Motor neuron (in vitro differentiated cells): ENCODE measurements at regions not wholly inside any gene's neighbourhood (a gene's known extent, or its start where the extent isn't known, plus 50 kb on each side); places are given as distances from the start of the nearest gene placed in this dataset.

Experiments
- ATAC-seq, 8 experiments: fragments of 200-7000 bp; cut with Tn5 transposase; replicated peaks in 6 of 8; 2 replicates each; pipeline ENCODE4 v1.8.0; 2021; ENCODE audit warnings: mild to moderate bottlenecking in 8 of 8, moderate library complexity in 8 of 8
- H3K27ac ChIP-seq, 2 donors: fragments of 250-450 bp; sonication (Bioruptor Pico); 2 replicates each; pipeline ENCODE4 v1.9.0; 2021; ENCODE audit warnings: antibody characterized with exemption in 2 of 2, mild to moderate bottlenecking in 2 of 2, moderate library complexity in 1 of 2
- H3K4me1 ChIP-seq, 2 donors: fragments of 250-450 bp; sonication (Bioruptor Pico); replicated peaks in 1 of 2; 2 replicates each; pipeline ENCODE4 v1.6.1; 2021; ENCODE audit warnings: antibody characterized with exemption in 2 of 2, mild to moderate bottlenecking in 2 of 2, moderate library complexity in 1 of 2
- H3K4me3 ChIP-seq, 5 donors: fragments of 250-450 bp; sonication (Bioruptor Pico); 2 replicates each; pipeline ENCODE4 v1.9.0; 2021; ENCODE audit warnings: antibody characterized with exemption in 5 of 5, mild to moderate bottlenecking in 5 of 5, moderate library complexity in 4 of 5
- WGBS, 10 experiments: fragments of 450-650 bp; shearing (Covaris generic); methylation state at CpG; one replicate each; pipeline ENCODE4 v1.0.0; 2022; 5-methylcytosine and 5-hydroxymethylcytosine counted together
- in situ Hi-C, 9 experiments: fragments of 400-800 bp; cut with MboI; loops; one replicate each; pipeline ENCODE4 v1.15.0; 2021; ENCODE audit warnings: low sequenced_read_pairs in 9 of 9, low pct_unique_long_range_greater_than_20kb in 2 of 9; ENCODE audit not compliant: unreplicated experiment in 9 of 9

- no peak overlapping the region for H3K27ac ChIP-seq
- in situ Hi-C loops = loop anchor here in 1 of 9 experiments (25.0 kb wide), 1 partner anchor 180 kb away; no protein-coding TSS in a partner anchor
- H3K4me1 ChIP-seq = no peaks in the 10 kb centered on the region
- no peak overlapping the region for H3K4me3 ChIP-seq
- 65 to 94% (median 85%) methylated on average over 1 to 2 of the region's 2 CpGs for WGBS, 10 experiments
- no peak for ATAC-seq
Observed at GRCh38 chr12:43107026-43107775, 444.8 kb downstream of the ADAMTS20 start.

GRCh38 chr12:43106355-43106754 lies 445.6 kb downstream of the ADAMTS20 start:
- Histone ChIP-seq H3K4me3 (no peak overlapping the region), H3K4me1 (no peaks in the 10 kb centered on the region), H3K27ac (no peak overlapping the region)
- WGBS, 10 experiments = 33 to 91% (median 57%) methylated on average over 2 to 3 of the region's 3 CpGs; no CpG with 5 or more reads in 1 of the 10 experiments
- no peak for ATAC-seq
- in situ Hi-C loops = loop anchor here in 1 of 9 experiments (25.0 kb wide), 1 partner anchor 181 kb away; no protein-coding TSS in a partner anchor

DNA sequence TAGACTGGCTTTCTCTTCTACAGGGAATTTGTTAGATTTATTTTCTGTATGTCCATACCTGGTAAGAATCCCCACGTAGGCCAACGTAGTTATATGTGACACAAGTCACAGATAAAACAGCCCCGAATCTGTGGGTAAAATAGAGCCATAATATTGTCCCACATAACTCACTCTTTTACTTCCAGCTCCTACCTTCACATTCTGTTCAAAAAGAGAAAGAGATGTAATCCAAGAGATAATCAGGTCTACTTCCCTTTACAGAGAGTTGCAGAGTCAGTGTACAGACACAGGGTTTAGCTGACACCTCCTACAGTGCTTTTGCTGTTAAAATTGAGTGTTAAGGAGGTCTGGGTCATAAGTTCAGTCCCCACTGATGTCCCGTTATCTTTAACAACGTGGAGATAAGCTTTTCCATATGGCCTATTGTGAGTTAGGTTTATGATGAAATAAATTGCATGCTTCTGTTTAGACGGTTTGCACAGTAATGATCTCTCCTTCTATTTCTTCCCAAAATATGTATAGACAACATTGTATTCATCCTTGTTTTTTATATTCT lies 446.5 kb downstream of the ADAMTS20 start:
- H3K4me3 ChIP-seq = no peak overlapping the region
- WGBS, 10 experiments = 42 to 100% (median 65%) methylated on average over 1 to 6 of the region's 6 CpGs
- no peak overlapping the region for H3K27ac ChIP-seq
- H3K4me1 ChIP-seq = no peaks in the 10 kb centered on the region
- ATAC-seq = no peak
- in situ Hi-C loops = loop anchor here in 1 of 9 experiments (25.0 kb wide), 1 partner anchor 182 kb away; no protein-coding TSS in a partner anchor

DNA sequence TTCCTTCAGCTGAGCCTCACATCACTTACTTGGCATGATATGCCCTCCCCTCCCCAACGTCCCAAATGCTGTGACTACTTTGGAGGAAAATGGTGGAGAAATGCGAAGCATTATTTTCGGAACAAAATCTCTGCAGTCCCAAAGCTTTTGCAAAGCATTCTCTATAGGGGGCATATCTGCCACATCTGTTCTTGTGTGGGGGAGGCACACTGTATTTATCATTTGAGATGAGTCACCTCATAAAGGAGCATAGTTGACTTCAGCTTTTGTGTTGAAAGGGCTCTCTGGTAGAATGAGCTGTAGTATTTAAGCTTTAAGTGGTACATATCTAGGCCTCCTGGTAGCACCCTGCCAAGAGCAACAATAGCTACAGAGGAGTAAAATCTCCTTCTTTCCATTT lies 447.5 kb downstream of the ADAMTS20 start:
- Histone ChIP-seq H3K4me3 (no peak overlapping the region), H3K27ac (no peak overlapping the region), H3K4me1 (no peaks in the 10 kb centered on the region)
- ATAC-seq = no peak
- in situ Hi-C loops = loop anchor here in 1 of 9 experiments (25.0 kb wide), 1 partner anchor 183 kb away; no protein-coding TSS in a partner anchor
- 90 to 100% (median 97%) methylated on average over 2 to 3 of the region's 3 CpGs; no CpG with 5 or more reads in 5 of the 10 experiments for WGBS, 10 experiments

- Histone ChIP-seq H3K27ac (no peak overlapping the region), H3K4me3 (no peak overlapping the region), H3K4me1 (peaks cover 0 to 2% of the 10 kb centered on the region in 2 donors)
- in situ Hi-C loops = loop anchor here in 1 of 9 experiments (25.0 kb wide), 1 partner anchor 183 kb away; no protein-coding TSS in a partner anchor
- WGBS, 10 experiments = 50 to 100% (median 100%) methylated on average over 1 of the region's 1 CpG; no CpG with 5 or more reads in 2 of the 10 experiments
- ATAC-seq = no peak
Observed at GRCh38 chr12:43103866-43104265, 448.1 kb downstream of the ADAMTS20 start.

DNA sequence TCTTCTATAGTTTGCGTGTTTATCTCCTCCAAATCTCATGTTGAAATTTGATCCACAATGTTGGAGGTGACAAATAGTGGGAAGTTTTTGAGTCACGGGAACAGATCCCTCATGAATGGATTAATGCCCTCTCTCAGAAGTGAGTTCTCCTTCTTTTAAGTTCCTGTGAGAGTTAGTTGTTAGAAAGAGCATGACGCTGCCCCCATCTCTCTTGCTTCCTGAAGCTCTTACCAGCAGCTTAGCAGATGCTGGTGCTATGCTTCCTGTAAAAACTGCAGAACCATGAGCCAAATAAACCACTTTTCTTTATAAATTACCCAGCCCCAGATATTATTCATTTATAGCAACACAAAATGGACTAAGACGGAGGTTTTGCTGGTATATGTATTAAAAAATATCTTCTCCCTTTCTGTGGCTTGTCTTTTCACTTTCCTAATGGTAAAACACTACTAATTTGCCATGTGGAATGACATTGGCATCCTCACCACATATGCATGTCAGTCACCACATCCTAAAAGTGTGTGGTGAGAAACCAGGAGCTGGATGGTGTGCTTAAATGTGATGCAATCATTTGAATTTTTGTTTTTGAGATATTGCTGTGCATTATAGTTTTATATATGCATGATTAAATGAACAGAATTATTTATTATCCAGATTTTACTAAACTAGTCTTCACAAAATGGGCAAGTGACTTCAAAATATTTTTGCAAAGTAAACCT lies 449.3 kb downstream of the ADAMTS20 start:
- 73 to 100% (median 89%) methylated on average over 1 to 4 of the region's 4 CpGs for WGBS, 10 experiments
- no peak for ATAC-seq

DNA sequence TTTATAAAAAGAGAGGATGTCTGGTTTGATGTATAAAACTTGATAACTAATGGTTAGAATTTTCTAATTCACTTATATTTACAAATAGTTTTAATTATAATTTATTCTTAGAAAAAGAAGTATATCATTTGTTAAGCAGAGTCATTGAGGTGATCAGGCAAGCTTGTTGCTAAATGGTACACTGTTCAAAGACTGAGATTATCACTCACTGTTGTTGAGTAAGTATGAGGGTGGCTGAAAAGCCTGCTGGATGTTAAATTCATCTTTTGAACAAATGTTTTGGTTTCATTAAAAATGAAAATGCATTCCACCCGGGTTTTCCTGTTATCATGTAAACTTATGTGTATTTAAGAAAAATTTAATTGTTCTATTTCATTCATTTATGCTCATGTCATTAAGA lies 451.8 kb downstream of the ADAMTS20 start:
- Histone ChIP-seq H3K4me3 (no peak overlapping the region), H3K4me1 (peaks cover 0 to 13% of the 10 kb centered on the region in 2 donors), H3K27ac (no peak overlapping the region)
- WGBS, 10 experiments = 27 to 100% (median 60%) methylated on average over 1 of the region's 1 CpG; no CpG with 5 or more reads in 2 of the 10 experiments
- in situ Hi-C loops = loop anchor here in 1 of 9 experiments (25.0 kb wide), 1 partner anchor 187 kb away; no protein-coding TSS in a partner anchor
- no peak for ATAC-seq

More for the DNA sequence above, 449.3 kb downstream of the ADAMTS20 start:
- Histone ChIP-seq H3K4me1 (peaks cover 0 to 8% of the 10 kb centered on the region in 2 donors), H3K27ac (no peak overlapping the region), H3K4me3 (no peak overlapping the region)
- in situ Hi-C loops = loop anchor here in 1 of 9 experiments (25.0 kb wide), 1 partner anchor 185 kb away; no protein-coding TSS in a partner anchor

- in situ Hi-C loops = loop anchor here in 1 of 9 experiments (25.0 kb wide), 2 partner anchors 188 to 512 kb away; partner anchors contain the start of gene PRICKLE1
- WGBS, 10 experiments = 17 to 100% (median 89%) methylated on average over 1 to 3 of the region's 3 CpGs; no CpG with 5 or more reads in 2 of the 10 experiments
Observed at GRCh38 chr12:43099691-43100163, 452.3 kb downstream of the ADAMTS20 start.

GRCh38 chr12:43098766-43099550 lies 453.0 kb downstream of the ADAMTS20 start:
- in situ Hi-C loops = loop anchor here in 1 of 9 experiments (25.0 kb wide), 1 partner anchor 512 kb away; the partner anchor contains the start of gene PRICKLE1
- peaks cover 0 to 13% of the 10 kb centered on the region in 2 donors for H3K4me1 ChIP-seq
- 65 to 98% (median 85%) methylated on average over 3 to 7 of the region's 7 CpGs for WGBS, 10 experiments
- no peak for ATAC-seq
- H3K27ac ChIP-seq = no peak overlapping the region
- H3K4me3 ChIP-seq = no peak overlapping the region

More at GRCh38 chr12:43099691-43100163, 452.3 kb downstream of the ADAMTS20 start:
- no peak overlapping the region for H3K27ac ChIP-seq
- H3K4me1 ChIP-seq = peaks cover 0 to 13% of the 10 kb centered on the region in 2 donors
- ATAC-seq = peak in 2 of 8 experiments; percentile 6 to 32
- no peak overlapping the region for H3K4me3 ChIP-seq

DNA sequence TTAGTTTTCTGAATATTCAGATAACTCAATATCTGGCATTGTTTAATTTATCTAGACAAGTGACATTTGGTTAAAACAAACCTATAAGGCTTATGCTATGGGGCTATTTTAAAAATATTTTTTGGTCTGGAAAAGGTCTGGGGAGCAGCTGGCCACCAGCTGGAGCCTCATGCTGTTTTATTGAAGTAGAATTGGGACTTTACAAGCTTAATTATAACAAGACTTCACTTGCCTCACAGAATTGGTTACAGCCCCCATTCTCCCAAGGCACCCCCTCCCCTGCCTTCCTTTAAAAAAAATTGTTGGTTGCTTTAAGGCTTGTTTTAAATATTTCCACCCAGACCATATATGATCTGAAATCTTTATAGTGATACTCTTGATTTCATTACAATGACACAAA lies 453.9 kb downstream of the ADAMTS20 start:
- ATAC-seq = peak in 2 of 8 experiments; percentile 30 to 36
- Histone ChIP-seq H3K4me1 (peaks cover 0 to 13% of the 10 kb centered on the region in 2 donors), H3K27ac (no peak overlapping the region), H3K4me3 (no peak overlapping the region)
- in situ Hi-C loops = loop anchor here in 1 of 9 experiments (25.0 kb wide), 1 partner anchor 511 kb away; the partner anchor contains the start of gene PRICKLE1

- WGBS, 10 experiments = 17 to 100% (median 70%) methylated on average over 1 of the region's 1 CpG; no CpG with 5 or more reads in 2 of the 10 experiments
- in situ Hi-C loops = loop anchor here in 1 of 9 experiments (25.0 kb wide), 1 partner anchor 510 kb away; the partner anchor contains the start of gene PRICKLE1
- peaks cover 0 to 13% of the 10 kb centered on the region in 2 donors for H3K4me1 ChIP-seq
- H3K4me3 ChIP-seq = no peak overlapping the region
- H3K27ac ChIP-seq = no peak overlapping the region
- ATAC-seq = peak in 3 of 8 experiments; percentile 79 to 86 (median 84)
Observed at GRCh38 chr12:43097471-43097870, 454.5 kb downstream of the ADAMTS20 start.
